GM20000 (cell line): ENCODE measurements at regions not wholly inside any gene's neighbourhood (a gene's known extent, or its start where the extent isn't known, plus 50 kb on each side); places are given as distances from the start of the nearest gene placed in this dataset.

Experiments
- DNase-seq: peaks from one replicate; pipeline ENCODE4 v3.0.0; 2012; ENCODE audit warnings: low spot score
- CTCF ChIP-seq: IDR thresholded peaks from 2 replicates; pipeline ENCODE4 v1.5.1; 2012; ENCODE audit warnings: mild to moderate bottlenecking, control low read depth; ENCODE audit errors: extremely low read depth, missing control alignments

- no peak for TF ChIP-seq CTCF
- DNase-seq, result no peak
These were observed 146.0 kb upstream of the MAST4 start for GRCh38 chr5:66450237-66450636.

DNA sequence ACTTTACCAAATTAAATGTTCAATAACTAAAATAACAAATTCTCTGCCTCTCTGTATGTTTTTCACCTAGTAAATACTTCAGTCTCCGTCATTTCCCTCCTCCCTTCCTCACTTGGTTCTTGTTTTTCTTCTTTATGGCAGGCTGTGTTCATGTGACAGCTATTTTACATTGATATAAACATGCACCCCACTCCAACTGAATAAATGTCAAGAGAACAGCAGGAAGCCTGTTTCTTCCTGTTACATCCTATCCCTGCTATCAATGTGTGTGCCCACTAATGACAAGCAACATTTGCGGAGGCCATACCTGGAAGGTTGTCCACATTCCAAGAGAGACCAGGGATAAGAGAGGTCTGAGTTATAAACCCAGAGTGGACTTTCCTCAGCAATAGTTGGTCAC lies 145.2 kb upstream of the MAST4 start:
- no peak for TF ChIP-seq CTCF
- no peak for DNase-seq

- TF ChIP-seq CTCF, result no peak
- DNase-seq, result no peak
These were observed 144.1 kb upstream of the MAST4 start for GRCh38 chr5:66452109-66452508.

GRCh38 chr5:66454186-66455078 lies 141.8 kb upstream of the MAST4 start:
- no peak for DNase-seq
- TF ChIP-seq CTCF, result no peak

DNA sequence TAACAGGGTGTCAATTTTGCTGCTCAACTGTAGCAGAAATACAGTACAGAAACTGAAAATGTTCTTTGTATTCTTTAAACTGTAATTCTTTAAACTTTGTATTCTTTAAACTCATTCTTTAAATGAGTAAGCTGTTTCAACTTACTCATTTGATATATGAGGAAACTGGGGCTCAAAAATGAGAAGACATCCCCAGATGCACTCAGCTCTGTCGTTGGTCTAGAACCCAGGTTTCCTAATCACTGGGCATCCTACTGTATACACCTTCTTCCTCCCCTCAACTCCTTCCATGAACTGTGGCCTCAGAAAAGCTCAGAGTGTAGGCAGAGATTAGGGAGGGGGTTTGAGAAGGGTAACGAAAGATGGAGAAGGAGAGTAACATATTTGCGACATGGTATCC lies 136.5 kb upstream of the MAST4 start:
- no peak for TF ChIP-seq CTCF

DNA sequence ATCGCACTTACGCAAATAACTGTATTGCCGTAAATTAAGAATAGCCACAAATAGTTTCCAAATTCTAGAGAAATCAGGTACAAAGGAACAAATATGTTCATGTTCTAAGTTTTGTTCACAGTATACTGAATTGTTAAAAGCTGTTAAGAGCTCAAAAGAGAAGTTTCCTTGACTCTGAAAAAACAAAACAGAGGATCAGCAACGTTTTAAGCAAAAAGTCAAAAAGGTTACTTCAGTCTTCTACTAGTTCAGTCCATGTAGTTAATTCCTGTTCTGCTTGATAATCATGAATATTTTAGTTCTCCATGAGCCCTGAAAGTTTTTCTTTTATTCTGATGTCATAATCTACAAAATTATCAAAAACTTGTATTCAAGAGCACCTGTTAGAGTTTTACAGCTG lies 128.6 kb upstream of the MAST4 start:
- no peak for DNase-seq
- TF ChIP-seq CTCF, result no peak

More for the DNA sequence above, 136.5 kb upstream of the MAST4 start:
- no peak for DNase-seq

- DNase-seq, result no peak
- no peak for TF ChIP-seq CTCF
These were observed 126.5 kb upstream of the MAST4 start for GRCh38 chr5:66469684-66470083.
